GM12875 (cell line): ENCODE measurements at regions not wholly inside any gene's neighbourhood (a gene's known extent, or its start where the extent isn't known, plus 50 kb on each side); places are given as distances from the start of the nearest gene placed in this dataset.

ENCODE experiments used
- H3K4me3 ChIP-seq: one replicate; pipeline ENCODE4 v1.5.1; 2011; ENCODE audit warnings: low read depth, low read length, control low read depth
- TF ChIP-seq, protein P1 (sequence below): IDR thresholded peaks from 2 replicates; pipeline ENCODE4 v1.5.1; 2011; ENCODE audit warnings: low read depth, mild to moderate bottlenecking, control low read depth, inconsistent platforms, low read length, moderate library complexity, borderline replicate concordance; ENCODE audit not compliant: insufficient read depth

DNA sequence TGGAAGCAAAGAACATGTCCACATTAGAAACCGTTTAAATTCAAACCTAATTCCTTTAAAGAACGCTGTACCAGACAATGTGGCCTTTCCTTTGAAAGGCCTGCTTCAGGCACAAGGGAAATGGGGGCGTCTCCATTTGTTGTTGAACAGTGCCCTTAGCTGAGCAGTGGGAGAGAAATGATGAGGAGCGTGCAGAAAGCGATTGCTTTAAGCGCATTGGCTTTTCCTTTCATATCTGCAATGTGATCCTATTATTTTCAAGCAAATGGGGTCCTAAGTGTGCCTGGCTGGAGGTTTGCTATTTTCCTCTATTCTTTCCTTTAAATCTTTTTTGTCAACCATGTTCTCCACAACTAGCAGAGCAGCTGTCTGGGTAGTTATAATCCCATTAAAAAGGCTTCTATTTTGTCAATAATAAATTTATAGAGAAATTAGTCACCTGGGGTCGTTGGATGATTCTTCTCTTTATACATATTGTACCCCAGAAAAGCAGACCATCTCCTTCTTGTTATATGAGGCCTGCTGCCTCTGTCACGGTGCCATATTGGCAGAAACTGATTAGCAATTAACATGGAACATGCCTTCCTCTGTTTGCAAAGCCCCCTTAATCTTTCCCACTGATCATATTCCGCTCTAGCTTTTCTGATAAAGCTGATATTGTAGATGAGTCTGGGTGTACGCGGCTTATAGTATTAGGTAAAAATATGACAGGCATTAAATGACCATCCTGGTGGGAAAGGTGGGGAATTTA is 151.1 kb upstream of the JAG1 start:
- H3K4me3 ChIP-seq = no peak overlapping the region
- TF ChIP-seq, protein P1, sequence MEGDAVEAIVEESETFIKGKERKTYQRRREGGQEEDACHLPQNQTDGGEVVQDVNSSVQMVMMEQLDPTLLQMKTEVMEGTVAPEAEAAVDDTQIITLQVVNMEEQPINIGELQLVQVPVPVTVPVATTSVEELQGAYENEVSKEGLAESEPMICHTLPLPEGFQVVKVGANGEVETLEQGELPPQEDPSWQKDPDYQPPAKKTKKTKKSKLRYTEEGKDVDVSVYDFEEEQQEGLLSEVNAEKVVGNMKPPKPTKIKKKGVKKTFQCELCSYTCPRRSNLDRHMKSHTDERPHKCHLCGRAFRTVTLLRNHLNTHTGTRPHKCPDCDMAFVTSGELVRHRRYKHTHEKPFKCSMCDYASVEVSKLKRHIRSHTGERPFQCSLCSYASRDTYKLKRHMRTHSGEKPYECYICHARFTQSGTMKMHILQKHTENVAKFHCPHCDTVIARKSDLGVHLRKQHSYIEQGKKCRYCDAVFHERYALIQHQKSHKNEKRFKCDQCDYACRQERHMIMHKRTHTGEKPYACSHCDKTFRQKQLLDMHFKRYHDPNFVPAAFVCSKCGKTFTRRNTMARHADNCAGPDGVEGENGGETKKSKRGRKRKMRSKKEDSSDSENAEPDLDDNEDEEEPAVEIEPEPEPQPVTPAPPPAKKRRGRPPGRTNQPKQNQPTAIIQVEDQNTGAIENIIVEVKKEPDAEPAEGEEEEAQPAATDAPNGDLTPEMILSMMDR = no peak

DNA sequence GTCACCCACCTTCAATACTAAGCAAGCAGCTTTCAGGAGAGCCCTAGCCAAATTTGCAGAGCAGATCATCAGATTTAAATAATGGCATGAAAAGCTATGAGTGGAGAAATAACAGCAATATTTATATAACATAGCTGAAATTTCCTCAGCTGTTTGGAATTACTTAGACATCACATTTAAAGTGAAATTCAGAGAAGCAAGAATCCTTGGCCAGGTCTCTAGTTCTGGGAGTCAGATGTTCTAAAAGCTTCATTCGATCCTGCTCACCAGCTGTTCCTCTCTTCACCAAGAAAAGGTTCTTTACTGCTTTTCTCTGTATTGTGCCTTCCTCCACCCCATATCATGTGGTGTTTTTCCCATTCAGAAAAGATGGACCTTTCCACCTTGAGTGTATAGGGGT is 152.3 kb upstream of the JAG1 start:
- TF ChIP-seq, protein P1 = no peak

DNA sequence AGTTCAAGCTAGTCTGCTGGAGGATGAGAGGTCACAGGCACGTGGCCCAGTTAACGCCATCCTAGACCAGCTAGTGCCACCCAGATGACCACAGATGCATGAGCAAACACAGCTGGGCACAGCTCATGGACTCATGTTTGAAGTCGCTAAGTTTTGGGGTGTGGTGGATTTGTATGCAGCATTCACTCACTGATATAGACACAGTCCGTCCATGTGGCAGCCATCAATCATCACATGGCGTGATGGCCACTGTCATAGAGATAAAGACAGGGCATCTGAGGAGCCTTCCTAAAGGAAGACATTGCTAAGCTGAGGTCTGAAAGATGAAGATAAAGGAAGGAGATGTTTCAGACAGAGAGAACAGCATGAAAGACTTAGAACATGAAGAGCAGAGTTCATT is 154.4 kb upstream of the JAG1 start:
- H3K4me3 ChIP-seq = no peak overlapping the region
- TF ChIP-seq, protein P1 = no peak

More for the DNA sequence above, 152.3 kb upstream of the JAG1 start:
- no peak overlapping the region for H3K4me3 ChIP-seq

DNA sequence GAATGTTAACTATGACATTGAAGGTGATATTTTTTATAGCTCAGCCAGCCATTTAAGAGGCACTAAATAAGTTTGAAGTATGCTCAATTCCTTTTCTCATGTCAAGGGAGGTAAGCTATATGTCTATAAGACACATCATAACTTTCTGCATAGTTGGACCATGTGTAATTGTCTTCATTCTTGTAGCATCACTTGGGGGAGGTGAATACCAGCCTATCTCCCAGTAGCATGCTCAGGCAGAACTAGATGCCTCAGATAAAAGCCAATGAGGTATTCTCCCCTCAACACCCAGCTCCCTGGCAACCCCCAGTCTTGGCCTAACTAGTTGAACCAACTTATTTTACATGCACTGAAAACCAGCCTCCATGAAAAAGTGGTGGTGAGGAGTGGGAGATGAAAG is 158.3 kb upstream of the JAG1 start:
- TF ChIP-seq, protein P1 = no peak
- no peak overlapping the region for H3K4me3 ChIP-seq

DNA sequence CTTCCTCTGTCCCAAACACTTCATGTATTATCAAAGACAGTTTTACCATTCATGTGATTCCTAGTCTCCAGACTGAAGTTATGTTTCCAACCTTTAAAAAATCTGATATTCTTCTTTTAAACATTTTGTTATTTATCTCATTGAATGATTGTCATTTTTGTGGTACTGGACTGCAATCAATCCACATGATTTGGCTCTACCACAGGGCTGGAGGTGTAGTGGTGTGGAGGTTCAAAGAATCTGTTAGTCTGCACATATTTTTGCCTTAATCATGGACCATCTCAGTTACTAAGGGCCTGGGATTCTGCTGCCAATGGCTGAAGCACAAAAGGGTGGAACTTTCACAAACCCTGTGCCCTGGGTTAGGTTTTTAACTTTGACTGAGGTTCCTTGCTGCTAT is 164.1 kb upstream of the JAG1 start:
- TF ChIP-seq, protein P1 = no peak
- H3K4me3 ChIP-seq = no peak overlapping the region

DNA sequence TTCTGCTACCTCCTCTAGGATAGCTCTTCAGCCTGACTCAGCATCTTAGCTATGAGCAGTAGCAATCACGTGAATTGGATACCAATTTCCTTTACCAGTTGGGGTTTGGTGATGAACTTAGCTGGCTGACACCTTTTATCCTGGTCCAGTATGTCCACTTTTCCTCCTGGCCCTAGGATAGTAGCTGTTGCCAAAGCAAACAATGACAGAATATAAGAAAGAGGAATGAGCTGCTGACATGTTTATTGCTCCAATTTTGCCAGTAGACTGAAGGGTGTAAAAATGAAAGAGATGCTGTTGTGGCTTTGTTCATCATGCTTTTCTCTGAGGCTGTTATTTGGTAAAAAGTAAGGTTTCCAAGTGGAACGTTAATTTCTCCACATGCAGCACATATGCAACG is 168.3 kb upstream of the JAG1 start:
- TF ChIP-seq, protein P1 = no peak
- no peak overlapping the region for H3K4me3 ChIP-seq

DNA sequence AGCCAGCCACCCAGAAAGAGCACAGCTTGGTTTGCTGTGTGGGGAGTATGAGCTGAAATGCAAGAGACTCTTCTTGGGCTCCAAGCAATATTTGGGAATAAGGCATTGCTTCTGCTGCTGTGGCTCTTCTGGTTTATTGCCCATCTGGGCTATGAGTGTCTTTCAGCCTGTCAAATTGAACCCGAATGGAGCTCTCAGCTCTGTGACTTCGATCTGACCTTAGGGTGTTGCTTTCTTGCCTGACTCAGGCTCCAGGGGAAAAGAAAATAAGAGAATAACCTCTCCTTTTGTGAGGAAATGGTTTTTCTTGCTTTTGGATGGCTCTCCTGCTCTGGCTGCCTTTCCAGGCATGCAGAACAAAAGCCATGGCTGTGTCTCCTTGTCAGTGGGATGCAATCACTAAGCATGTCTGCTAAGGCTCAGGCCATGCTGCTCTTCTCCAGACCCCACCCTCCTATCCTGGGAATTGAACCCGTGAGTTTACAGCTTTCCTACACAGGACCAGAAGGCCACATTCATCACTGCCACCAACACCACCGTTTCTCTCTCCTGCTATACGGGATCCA is 169.4 kb upstream of the JAG1 start:
- TF ChIP-seq, protein P1 = no peak
- no peak overlapping the region for H3K4me3 ChIP-seq
